ENCODE measurements at regions not wholly inside any gene's neighbourhood (a gene's known extent, or its start where the extent isn't known, plus 50 kb on each side); places are given as distances from the start of the nearest gene placed in this dataset.
"Not testable (repeated sequence)": the region's sequence is repeated elsewhere in the genome, so short reads cannot be mapped to it uniquely, and the experiment has no call there.

DNA sequence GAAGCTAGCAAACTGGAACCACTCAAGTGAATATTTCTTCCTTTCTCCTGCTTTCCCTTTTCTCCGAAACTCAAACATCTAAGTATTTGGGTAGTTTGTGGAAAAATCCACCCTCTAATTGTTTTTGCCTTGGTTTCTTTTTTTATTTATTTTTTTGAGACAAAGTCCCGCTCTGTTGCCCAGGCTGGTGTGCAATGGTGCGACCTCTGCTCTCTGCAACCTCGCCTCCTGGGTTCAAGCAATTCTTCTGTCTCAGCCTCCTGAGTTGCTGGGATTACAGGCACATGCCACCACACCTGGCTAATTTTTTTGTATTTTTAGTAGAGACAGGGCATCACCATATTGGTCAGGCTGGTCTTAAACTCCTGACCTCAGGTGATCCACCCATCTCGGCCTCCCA lies 96.1 kb upstream of the BANK1 start:
- not testable (repeated sequence) for TF ChIP-seq POLR2A, CTCF (IDR thresholded peaks at IDR 0.05)
